Bronchial epithelial cell (primary cell): ENCODE measurements at regions not wholly inside any gene's neighbourhood (a gene's known extent, or its start where the extent isn't known, plus 50 kb on each side); places are given as distances from the start of the nearest gene placed in this dataset.

Experiments
- DNase-seq: peaks from one replicate; pipeline ENCODE4 v3.0.0-alpha.2; 2010; ENCODE audit warnings: low read depth
- FAIRE-seq: peaks from 2 replicates; lab custom pipeline; 2011; peaks lifted over from hg19 to GRCh38; lab: Jason Lieb, UNC
- H3K27me3 ChIP-seq: 2 replicates; pipeline ENCODE4 v1.5.1; 2011; ENCODE audit warnings: low read length; ENCODE audit not compliant: control insufficient read depth, insufficient read depth
- H3K36me3 ChIP-seq: 2 replicates; pipeline ENCODE4 v1.5.1; 2011; ENCODE audit warnings: low read length; ENCODE audit not compliant: control insufficient read depth, insufficient read depth
- H3K4me3 ChIP-seq: 2 replicates; pipeline ENCODE4 v1.5.1; 2011; ENCODE audit warnings: mild to moderate bottlenecking, low read depth, low read length, control low read depth
- CTCF ChIP-seq: IDR thresholded peaks from 2 replicates; pipeline ENCODE4 v1.5.1; 2011; ENCODE audit warnings: mild to moderate bottlenecking, moderate library complexity, low read length, control low read depth, inconsistent platforms; ENCODE audit not compliant: insufficient read depth, severe bottlenecking

DNA sequence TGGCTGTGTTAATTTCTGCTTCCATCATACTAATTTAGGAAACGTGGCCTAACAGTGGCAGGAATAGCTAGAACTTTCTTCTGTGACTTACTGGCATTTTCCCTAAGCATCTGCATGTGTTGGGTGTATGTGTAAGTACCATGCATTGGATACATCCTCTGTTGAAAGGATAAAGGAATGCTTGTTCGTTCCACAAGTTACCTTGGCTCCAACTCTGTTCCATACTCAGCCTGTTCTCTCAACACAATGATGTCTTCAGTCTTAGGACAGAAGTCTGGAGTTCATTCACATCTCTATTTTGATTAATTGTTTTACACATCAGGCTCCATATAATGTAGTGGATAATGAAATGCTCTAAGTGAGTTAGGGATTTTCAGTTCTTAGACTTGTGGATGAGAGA is 190.1 kb upstream of the DMRT1 start:
- no peak for TF ChIP-seq CTCF
- no peak for FAIRE-seq

DNA sequence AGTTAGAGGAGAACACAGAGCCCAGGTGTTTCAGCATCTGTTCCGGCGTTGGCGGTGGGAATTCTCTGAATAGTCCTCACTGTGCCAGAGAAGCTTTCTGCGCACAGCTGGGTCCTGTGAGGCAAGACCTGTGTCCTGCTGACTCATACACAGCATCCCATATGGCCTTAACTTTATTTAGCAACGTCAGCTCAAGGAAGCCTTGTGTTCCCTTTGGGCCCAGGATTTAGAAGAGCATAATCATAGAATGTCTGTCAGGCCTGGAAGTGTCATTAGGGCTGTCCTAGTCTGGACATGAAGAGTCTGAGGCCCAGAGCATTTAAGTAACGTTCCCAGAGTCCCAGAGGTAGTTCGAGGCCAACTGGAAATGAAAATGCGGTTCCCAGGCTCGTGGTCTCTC is 188.6 kb upstream of the DMRT1 start:
- Histone ChIP-seq H3K4me3 (no peak overlapping the region), H3K27me3 (no peaks in the 10 kb centered on the region), H3K36me3 (no peaks in the 10 kb centered on the region)
- FAIRE-seq (no peak), DNase-seq (no peak)
- no peak for TF ChIP-seq CTCF

More for the DNA sequence above, 190.1 kb upstream of the DMRT1 start:
- Histone ChIP-seq H3K36me3 (no peaks in the 10 kb centered on the region), H3K4me3 (no peak overlapping the region), H3K27me3 (no peaks in the 10 kb centered on the region)
- no peak for DNase-seq

GRCh38 chr9:653421-653820 is 188.1 kb upstream of the DMRT1 start:
- Histone ChIP-seq H3K4me3 (no peak overlapping the region), H3K27me3 (no peaks in the 10 kb centered on the region), H3K36me3 (no peaks in the 10 kb centered on the region)
- FAIRE-seq = no peak
- TF ChIP-seq CTCF = no peak
- DNase-seq = no peak

DNA sequence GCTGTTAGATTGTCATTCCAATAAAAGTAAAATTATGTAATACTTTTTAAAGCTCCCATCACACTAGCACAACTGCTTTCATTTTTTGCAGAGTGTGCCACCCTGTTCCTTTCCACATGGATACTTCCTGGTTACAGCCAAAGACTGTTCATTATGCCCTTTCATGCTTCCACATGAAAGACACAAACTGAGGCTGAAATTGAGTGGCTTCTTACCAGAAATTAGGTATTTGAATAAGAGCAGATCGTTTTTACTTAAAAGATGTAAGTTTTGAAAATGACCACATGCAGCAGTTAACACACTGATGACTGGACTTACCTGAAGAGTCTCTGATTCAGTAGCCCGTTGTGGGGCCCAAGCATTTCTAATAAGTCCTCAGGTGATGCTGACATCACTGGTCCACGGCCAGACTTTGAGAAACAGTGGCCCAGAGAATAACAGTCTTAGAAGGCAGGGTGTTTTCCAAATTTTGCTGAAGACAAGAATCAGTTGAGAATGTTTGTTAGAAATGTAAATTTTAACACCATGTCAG is 187.6 kb upstream of the DMRT1 start:
- H3K27me3 ChIP-seq = no peaks in the 10 kb centered on the region
- no peak for TF ChIP-seq CTCF
- no peak for FAIRE-seq
- no peak overlapping the region for H3K4me3 ChIP-seq
- no peaks in the 10 kb centered on the region for H3K36me3 ChIP-seq
- DNase-seq = no peak

GRCh38 chr9:655875-656274 is 185.6 kb upstream of the DMRT1 start:
- FAIRE-seq = no peak
- no peak for TF ChIP-seq CTCF
- Histone ChIP-seq H3K36me3 (no peaks in the 10 kb centered on the region), H3K27me3 (no peaks in the 10 kb centered on the region), H3K4me3 (no peak overlapping the region)
- peak; percentile 61 for DNase-seq

- peak; percentile 80 for DNase-seq
- Histone ChIP-seq H3K27me3 (no peaks in the 10 kb centered on the region), H3K4me3 (no peak overlapping the region), H3K36me3 (no peaks in the 10 kb centered on the region)
- no peak for FAIRE-seq
- no peak for TF ChIP-seq CTCF
Measured at GRCh38 chr9:656926-657568, 184.4 kb upstream of the DMRT1 start.
